ENCODE measurements at regions not wholly inside any gene's neighbourhood (a gene's known extent, or its start where the extent isn't known, plus 50 kb on each side); places are given as distances from the start of the nearest gene placed in this dataset.

DNA sequence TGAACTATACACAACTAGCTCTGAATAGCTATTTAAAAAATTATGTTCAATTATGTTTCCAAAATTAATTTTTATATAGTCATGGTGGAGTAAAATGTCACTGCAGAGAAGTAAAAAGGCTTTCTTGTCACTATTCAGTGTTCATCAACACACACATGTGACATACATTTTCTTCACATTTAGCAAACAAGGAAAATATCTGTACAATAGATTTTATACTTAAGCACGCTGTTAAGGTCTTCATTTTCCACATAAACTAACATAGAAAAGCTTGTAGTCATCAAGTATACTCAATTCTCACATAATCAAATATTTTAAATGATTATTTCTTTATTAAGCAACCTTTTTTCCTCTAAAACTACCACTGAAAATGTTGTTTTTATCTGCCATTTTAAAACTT lies 141.2 kb upstream of the DIO2 start:
- Histone ChIP-seq H3K9me3 (no peaks in the 10 kb centered on the region), H3K27ac (no peak overlapping the region), H3K4me3 (no peak overlapping the region), H3K4me1 (peaks cover 0 to 14% (median 0%) of the 10 kb centered on the region in 3 donors), H3K27me3 (no peaks in the 10 kb centered on the region), H3K36me3 (no peaks in the 10 kb centered on the region)
- no peak for TF ChIP-seq POLR2AphosphoS5 (IDR thresholded peaks at IDR 0.05)
- no peak for TF ChIP-seq EP300 (IDR thresholded peaks at IDR 0.05)
- TF ChIP-seq, protein P1, sequence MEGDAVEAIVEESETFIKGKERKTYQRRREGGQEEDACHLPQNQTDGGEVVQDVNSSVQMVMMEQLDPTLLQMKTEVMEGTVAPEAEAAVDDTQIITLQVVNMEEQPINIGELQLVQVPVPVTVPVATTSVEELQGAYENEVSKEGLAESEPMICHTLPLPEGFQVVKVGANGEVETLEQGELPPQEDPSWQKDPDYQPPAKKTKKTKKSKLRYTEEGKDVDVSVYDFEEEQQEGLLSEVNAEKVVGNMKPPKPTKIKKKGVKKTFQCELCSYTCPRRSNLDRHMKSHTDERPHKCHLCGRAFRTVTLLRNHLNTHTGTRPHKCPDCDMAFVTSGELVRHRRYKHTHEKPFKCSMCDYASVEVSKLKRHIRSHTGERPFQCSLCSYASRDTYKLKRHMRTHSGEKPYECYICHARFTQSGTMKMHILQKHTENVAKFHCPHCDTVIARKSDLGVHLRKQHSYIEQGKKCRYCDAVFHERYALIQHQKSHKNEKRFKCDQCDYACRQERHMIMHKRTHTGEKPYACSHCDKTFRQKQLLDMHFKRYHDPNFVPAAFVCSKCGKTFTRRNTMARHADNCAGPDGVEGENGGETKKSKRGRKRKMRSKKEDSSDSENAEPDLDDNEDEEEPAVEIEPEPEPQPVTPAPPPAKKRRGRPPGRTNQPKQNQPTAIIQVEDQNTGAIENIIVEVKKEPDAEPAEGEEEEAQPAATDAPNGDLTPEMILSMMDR (IDR thresholded peaks at IDR 0.05), result no peak
- 82 to 90% methylated on average over 1 of the region's 1 CpG for WGBS, 2 donors (ENCODE audit: low coverage in 1 of 2)
- ATAC-seq, result no peak

DNA sequence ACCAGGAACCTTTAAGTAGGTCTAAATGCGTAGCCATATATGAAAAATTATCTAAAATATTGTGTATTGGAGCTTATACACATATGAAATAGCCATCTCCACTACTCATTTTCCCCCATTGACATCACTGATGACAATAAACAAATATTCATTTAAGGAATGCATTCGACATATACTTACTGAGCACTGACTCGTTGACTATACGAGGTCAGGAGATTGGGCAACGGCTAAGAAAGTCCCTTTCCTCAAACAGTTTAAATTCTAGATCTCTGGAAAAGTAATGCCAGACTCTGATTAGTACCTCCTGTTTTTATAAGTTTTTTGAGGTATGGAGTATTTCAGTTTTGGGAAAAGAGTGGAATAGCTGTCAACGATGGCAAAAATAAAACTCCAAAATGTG lies 139.4 kb upstream of the DIO2 start:
- H3K4me1 ChIP-seq, result peaks cover 0 to 14% (median 0%) of the 10 kb centered on the region in 3 donors
- H3K9me3 ChIP-seq, result no peaks in the 10 kb centered on the region
- ATAC-seq, result no peak
- no peak overlapping the region for H3K27ac ChIP-seq
- no peaks in the 10 kb centered on the region for H3K27me3 ChIP-seq
- no peak for TF ChIP-seq EP300 (IDR thresholded peaks at IDR 0.05)
- H3K4me3 ChIP-seq, result no peak overlapping the region
- H3K36me3 ChIP-seq, result no peaks in the 10 kb centered on the region
- 67 to 79% methylated on average over 6 of the region's 6 CpGs for WGBS, 2 donors (ENCODE audit: low coverage in 1 of 2)

DNA sequence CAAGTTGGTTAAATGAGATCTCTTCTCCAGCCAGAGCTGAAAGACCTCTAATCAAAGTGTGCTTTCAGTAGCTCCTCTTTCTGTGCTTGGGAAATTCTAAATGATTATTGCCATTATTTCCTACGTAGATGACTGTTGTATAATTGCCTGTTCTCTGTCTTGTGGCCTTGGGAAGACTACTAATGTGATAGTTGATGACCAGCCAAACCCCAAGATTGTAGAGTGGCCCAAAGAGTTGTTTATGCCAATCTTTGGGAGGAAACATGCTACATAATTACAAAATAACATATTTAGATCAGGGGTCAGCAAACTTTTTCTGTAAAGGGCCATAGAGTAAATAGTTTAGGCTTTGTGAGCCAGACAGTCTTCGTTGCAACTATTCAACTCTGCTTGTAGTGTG lies 135.1 kb upstream of the DIO2 start:
- TF ChIP-seq POLR2AphosphoS5 (IDR thresholded peaks at IDR 0.05), result no peak
- TF ChIP-seq EP300 (IDR thresholded peaks at IDR 0.05), result no peak
- TF ChIP-seq, protein P1 (IDR thresholded peaks at IDR 0.05), result no peak
- TF ChIP-seq POLR2A (IDR thresholded peaks at IDR 0.05), result no peak
- ATAC-seq, result no peak
- WGBS, 2 donors (ENCODE audit: low coverage in 1 of 2), result 71 to 73% methylated on average over 2 of the region's 2 CpGs

DNA sequence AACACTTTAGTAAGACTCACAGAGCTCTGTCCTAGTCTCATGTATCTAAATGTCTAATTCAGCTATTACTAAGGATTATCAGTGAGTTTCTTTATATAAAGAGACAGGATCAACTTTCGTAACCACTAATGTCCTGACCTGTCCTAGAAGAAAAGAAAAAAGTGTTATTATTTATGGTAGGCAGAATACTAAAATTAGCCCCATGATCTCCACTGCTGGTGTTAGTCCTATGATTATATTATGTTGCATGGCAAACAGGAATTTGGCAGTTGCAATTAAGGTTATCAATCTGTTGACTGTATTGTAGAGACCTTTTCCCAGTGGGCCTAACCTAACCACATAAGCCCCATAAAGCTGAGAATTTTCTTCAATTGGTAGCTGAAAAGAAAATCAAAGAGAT lies 132.9 kb upstream of the DIO2 start:
- whole genome bisulfite sequencing, 2 donors (ENCODE audit: low coverage in 1 of 2), result 78 to 82% methylated on average over 1 of the region's 1 CpG
- TF ChIP-seq EP300 (IDR thresholded peaks at IDR 0.05), result no peak
- TF ChIP-seq, protein P1 (IDR thresholded peaks at IDR 0.05), result no peak
- TF ChIP-seq POLR2A (IDR thresholded peaks at IDR 0.05), result no peak
- no peak for TF ChIP-seq POLR2AphosphoS5 (IDR thresholded peaks at IDR 0.05)
- H3K4me1 ChIP-seq, result no peaks in the 10 kb centered on the region
- H3K9me3 ChIP-seq, result no peaks in the 10 kb centered on the region
- H3K36me3 ChIP-seq, result no peaks in the 10 kb centered on the region
- H3K27ac ChIP-seq, result no peak overlapping the region
- H3K4me3 ChIP-seq, result no peak overlapping the region
- ATAC-seq, result no peak
- no peaks in the 10 kb centered on the region for H3K27me3 ChIP-seq

More for the DNA sequence above, 135.1 kb upstream of the DIO2 start:
- H3K36me3 ChIP-seq, result no peaks in the 10 kb centered on the region
- no peaks in the 10 kb centered on the region for H3K9me3 ChIP-seq
- no peaks in the 10 kb centered on the region for H3K27me3 ChIP-seq
- H3K4me3 ChIP-seq, result no peak overlapping the region
- no peak overlapping the region for H3K27ac ChIP-seq
- H3K4me1 ChIP-seq, result no peaks in the 10 kb centered on the region

DNA sequence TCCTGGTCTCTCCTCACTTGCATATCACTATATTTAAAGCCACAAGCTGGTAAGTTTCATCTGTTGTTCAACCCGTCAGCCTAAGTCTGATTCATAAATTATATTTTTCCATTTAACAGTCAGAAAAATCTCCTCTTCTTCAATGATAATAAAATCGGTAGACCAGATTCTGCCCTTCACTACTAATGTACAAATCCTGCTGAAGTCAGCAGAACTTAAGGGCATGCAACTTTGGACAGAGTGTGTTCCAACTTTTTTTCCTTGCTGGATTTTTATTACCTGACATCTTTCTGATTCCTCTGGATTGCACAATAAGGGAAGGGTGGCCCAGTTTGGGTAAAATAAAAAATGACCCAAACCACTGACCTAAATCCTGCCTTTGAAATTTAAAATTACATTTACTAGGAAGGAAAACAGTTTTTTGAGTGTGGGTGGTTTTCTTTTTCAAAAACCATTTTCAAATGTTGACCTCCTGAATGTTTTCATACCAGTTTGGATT lies 125.4 kb upstream of the DIO2 start:
- 49 to 51% methylated on average over 2 of the region's 2 CpGs for WGBS, 2 donors (ENCODE audit: low coverage in 1 of 2)
- no peaks in the 10 kb centered on the region for H3K36me3 ChIP-seq
- H3K27me3 ChIP-seq, result no peaks in the 10 kb centered on the region
- no peak overlapping the region for H3K4me3 ChIP-seq
- TF ChIP-seq EP300 (IDR thresholded peaks at IDR 0.05) (no peak), POLR2A (IDR thresholded peaks at IDR 0.05) (no peak), POLR2AphosphoS5 (IDR thresholded peaks at IDR 0.05) (no peak)
- TF ChIP-seq, protein P1 (IDR thresholded peaks at IDR 0.05), result no peak
- H3K9me3 ChIP-seq, result no peaks in the 10 kb centered on the region
- H3K27ac ChIP-seq, result no peak overlapping the region
- no peak for ATAC-seq
- peaks cover 0 to 8% (median 0%) of the 10 kb centered on the region in 3 donors for H3K4me1 ChIP-seq
